ENCODE measurements at regions not wholly inside any gene's neighbourhood (a gene's known extent, or its start where the extent isn't known, plus 50 kb on each side); places are given as distances from the start of the nearest gene placed in this dataset.

DNA sequence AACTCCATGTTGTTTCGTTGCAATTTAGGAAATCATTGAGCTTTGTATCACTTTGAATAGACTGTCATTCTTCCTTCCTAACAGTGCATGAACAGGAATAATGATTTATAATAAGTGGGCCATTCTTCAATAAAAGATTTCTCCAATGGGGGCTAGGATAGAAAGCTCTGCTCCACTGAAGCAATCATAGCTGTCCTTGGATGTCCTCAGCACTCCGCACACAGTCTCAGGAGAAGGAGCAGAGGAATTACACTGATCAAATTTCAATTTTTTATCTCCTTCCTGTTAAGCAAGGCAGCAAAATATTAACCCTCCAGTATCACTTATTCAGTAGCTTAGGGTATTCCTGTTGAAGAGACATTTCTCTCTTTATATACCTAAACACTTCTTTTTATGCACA is 532.7 kb upstream of the ST8SIA4 start:
- POLR2A ChIA-PET, result no interaction called here
- no peak for DNase-seq (ENCODE audit: extremely low spot score)
- CTCF ChIA-PET, result no interaction called here

DNA sequence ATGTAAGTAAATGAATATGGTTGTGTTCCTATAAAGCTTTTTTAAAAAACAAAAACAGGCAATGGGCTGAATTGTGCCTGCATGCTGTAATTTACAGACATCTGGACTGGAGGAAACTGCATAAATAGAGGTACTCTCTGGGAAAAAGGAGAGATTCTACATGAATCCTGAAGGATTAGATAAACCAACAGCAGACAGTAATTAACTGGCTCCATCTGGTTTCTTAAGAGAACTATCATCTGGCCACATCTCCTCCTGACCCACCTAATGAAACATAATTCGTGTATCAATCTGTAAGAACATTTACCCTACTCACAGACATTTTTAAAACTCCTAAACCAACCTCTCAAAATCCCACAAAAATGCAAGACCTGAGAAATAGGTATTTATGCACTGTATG is 528.1 kb upstream of the ST8SIA4 start:
- CTCF ChIA-PET, result no interaction called here

More for the DNA sequence above, 532.7 kb upstream of the ST8SIA4 start:
- TF ChIP-seq, protein P1, sequence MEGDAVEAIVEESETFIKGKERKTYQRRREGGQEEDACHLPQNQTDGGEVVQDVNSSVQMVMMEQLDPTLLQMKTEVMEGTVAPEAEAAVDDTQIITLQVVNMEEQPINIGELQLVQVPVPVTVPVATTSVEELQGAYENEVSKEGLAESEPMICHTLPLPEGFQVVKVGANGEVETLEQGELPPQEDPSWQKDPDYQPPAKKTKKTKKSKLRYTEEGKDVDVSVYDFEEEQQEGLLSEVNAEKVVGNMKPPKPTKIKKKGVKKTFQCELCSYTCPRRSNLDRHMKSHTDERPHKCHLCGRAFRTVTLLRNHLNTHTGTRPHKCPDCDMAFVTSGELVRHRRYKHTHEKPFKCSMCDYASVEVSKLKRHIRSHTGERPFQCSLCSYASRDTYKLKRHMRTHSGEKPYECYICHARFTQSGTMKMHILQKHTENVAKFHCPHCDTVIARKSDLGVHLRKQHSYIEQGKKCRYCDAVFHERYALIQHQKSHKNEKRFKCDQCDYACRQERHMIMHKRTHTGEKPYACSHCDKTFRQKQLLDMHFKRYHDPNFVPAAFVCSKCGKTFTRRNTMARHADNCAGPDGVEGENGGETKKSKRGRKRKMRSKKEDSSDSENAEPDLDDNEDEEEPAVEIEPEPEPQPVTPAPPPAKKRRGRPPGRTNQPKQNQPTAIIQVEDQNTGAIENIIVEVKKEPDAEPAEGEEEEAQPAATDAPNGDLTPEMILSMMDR (IDR thresholded peaks at IDR 0.05; ENCODE audit: control extremely low read depth, extremely low read depth, low read depth, missing control alignments), result no peak

DNA sequence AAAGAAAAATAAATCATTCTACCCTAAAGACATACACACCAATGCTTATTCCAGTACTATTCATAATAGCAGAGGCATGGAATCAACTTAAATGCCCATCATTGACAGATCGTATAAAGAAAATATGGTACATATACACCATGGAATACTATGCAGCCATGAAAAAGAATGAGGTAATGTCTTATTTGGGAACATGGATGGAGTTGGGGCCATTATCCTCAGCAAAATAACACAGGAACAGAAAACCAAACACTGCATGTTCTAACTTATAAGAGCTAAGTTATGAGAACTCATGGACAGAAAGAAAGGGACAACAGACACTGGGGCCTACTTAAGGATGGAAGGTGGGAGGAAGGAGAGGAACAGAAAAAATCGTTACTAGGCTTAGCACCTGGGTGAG is 527.5 kb upstream of the ST8SIA4 start:
- TF ChIP-seq, protein P1 (IDR thresholded peaks at IDR 0.05; ENCODE audit: control extremely low read depth, extremely low read depth, low read depth, missing control alignments), result no peak
- ChIA-PET CTCF (no interaction called here), POLR2A (no interaction called here)
- no peak for DNase-seq (ENCODE audit: extremely low spot score)

More for the DNA sequence above, 528.1 kb upstream of the ST8SIA4 start:
- POLR2A ChIA-PET, result no interaction called here
- DNase-seq (ENCODE audit: extremely low spot score), result no peak
- TF ChIP-seq, protein P1 (IDR thresholded peaks at IDR 0.05; ENCODE audit: control extremely low read depth, extremely low read depth, low read depth, missing control alignments), result no peak

DNA sequence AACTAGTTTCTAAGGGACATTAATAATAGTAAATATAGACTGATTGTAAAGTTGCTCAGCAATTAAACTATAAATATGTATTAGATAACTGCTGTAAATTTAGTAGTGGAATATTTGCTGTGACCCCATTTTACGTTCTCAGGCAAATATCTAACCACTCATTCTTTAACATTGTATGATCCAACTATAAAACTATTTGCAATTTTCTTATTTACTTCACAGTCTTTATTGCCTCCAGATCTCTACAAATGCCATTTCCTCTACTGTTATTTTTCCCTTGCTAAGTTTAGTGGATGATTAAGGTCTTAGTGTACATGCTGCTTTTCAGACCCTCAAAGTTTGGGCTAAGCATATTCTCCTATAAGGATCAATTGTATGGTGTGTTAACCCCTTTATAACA is 526.2 kb upstream of the ST8SIA4 start:
- POLR2A ChIA-PET, result no interaction called here
- no peak for DNase-seq (ENCODE audit: extremely low spot score)
- CTCF ChIA-PET, result no interaction called here

DNA sequence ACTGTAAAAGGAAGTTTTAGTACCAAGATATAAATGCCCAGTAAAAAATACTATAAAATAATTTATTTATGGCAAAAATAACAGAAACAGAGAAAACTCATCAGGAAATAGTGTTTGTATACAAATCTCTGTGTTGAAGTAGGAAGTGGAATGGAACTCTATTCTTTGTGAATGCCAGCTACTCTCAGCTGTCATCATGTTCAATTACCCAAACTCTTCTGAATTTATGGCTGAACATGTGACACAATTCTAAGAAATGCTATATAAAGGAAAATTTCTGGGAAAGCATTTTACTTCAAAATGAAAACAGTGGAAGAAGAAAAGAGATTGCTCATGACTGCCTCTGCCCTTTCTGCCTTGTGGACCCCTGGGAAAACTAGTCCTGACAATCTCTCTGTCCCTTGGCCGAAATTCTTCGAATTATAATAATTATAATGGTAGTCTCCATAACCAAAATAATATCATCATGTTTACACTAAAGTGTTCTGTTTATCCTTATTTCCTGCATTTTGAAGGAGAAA is 522.3 kb upstream of the ST8SIA4 start:
- no peak for DNase-seq (ENCODE audit: extremely low spot score)
- ChIA-PET POLR2A (no interaction called here), CTCF (no interaction called here)
- TF ChIP-seq, protein P1 (IDR thresholded peaks at IDR 0.05; ENCODE audit: control extremely low read depth, extremely low read depth, low read depth, missing control alignments), result no peak

More for the DNA sequence above, 526.2 kb upstream of the ST8SIA4 start:
- TF ChIP-seq, protein P1 (IDR thresholded peaks at IDR 0.05; ENCODE audit: control extremely low read depth, extremely low read depth, low read depth, missing control alignments), result no peak

DNA sequence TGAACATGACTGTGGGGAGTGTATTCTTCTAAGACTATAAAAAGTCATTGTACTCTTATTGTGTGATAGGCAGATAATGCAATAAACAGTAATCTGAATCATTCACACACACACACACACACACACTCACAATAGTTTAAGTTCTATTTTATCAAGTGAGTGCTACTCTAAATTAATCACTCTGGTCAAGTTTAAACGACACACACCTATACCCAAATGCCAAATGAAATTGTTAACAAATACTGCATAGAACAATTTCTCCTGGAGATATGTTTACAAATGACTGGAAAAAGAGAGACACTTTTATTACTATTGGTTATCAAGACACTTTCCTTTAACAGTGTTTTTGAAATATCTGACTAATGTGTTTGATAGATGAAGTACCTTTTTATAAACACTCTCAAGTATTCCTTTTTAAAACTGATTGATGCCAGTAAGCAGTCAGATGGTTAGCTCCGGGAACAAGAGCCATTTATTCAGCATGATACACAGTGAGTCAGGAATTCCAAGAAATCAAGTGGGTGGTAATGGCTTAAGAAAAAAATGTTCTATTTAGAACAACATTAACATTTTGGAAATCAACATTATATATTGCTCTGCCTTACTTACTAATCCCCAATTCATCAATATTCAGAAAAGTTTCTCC is 521.6 kb upstream of the ST8SIA4 start:
- TF ChIP-seq, protein P1 (IDR thresholded peaks at IDR 0.05; ENCODE audit: control extremely low read depth, extremely low read depth, low read depth, missing control alignments), result no peak
- CTCF ChIA-PET, result no interaction called here
- POLR2A ChIA-PET, result no interaction called here
- DNase-seq (ENCODE audit: extremely low spot score), result no peak
